HL-60 (cell line): ENCODE measurements at regions not wholly inside any gene's neighbourhood (a gene's known extent, or its start where the extent isn't known, plus 50 kb on each side); places are given as distances from the start of the nearest gene placed in this dataset.

Experiments
- DNase-seq, 2 experiments: peaks; one replicate each; pipeline ENCODE4 v3.0.0-alpha.2; 2010 to 2020; ENCODE audit warnings: low read depth in 1 of 2, low spot score in 1 of 2
- H3K27ac ChIP-seq: fragments of 250-450 bp; sonication (Bioruptor Pico); replicated peaks from 2 replicates; pipeline ENCODE4 v1.5.1; 2020; ENCODE audit warnings: mild to moderate bottlenecking, moderate library complexity
- H3K27me3 ChIP-seq: fragments of 250-450 bp; sonication (Bioruptor Pico); 2 replicates; pipeline ENCODE4 v1.5.1; 2021; ENCODE audit warnings: mild to moderate bottlenecking, moderate library complexity; ENCODE audit not compliant: insufficient read depth, poor library complexity, severe bottlenecking
- H3K4me3 ChIP-seq: replicated peaks from 2 replicates; pipeline ENCODE4 v1.5.1; 2011; ENCODE audit warnings: mild to moderate bottlenecking, control low read depth, low read length; ENCODE audit not compliant: insufficient read depth
- GABPA ChIP-seq: IDR thresholded peaks from 2 replicates; pipeline ENCODE4 v1.6.1; 2012; ENCODE audit warnings: low read depth
- POLR2AphosphoS5 ChIP-seq: IDR thresholded peaks from 2 replicates; pipeline ENCODE4 v1.6.1; 2012; ENCODE audit warnings: low read depth
- SPI1 ChIP-seq: IDR thresholded peaks from 2 replicates; pipeline ENCODE4 v1.6.1; 2012; ENCODE audit warnings: low read depth, mild to moderate bottlenecking, borderline replicate concordance
- TF ChIP-seq, protein P1 (sequence below): IDR thresholded peaks from 2 replicates; pipeline ENCODE4 v1.6.1; 2012; ENCODE audit warnings: low read depth; ENCODE audit not compliant: insufficient replicate concordance
- TF ChIP-seq, protein P2 (sequence below): IDR thresholded peaks from one replicate; pipeline ENCODE4 v1.5.1; 2011; ENCODE audit warnings: low read length, control low read depth, inconsistent platforms; ENCODE audit not compliant: insufficient read depth

DNA sequence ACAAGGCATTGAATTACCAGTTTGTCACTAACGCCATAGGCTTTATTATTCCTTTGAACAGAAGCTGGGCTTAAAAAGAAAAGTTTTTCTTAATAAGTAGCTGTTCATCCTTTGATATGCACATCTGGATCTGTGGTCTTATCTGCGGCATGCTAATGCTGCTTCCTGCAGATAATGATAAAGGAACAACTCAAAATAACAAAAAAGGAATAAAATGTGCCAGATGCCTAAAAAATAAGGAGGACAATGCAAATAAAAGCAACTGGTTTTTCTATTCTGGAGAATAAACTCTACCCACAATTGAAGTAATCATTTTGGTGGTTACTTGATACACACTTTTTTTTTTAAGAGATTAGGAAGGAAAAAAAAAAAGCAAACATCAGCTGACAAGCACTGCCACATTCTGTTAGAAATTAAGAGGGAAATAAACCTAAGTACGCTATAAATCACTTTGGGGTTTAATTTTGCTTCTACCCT, 156.8 kb upstream of the SALL4 start:
- Histone ChIP-seq H3K27ac (no peak overlapping the region), H3K4me3 (no peak overlapping the region), H3K27me3 (peaks cover 12% of the 10 kb centered on the region)
- no peak for TF ChIP-seq POLR2AphosphoS5
- no peak for TF ChIP-seq SPI1
- TF ChIP-seq GABPA = no peak
- TF ChIP-seq, protein P1, sequence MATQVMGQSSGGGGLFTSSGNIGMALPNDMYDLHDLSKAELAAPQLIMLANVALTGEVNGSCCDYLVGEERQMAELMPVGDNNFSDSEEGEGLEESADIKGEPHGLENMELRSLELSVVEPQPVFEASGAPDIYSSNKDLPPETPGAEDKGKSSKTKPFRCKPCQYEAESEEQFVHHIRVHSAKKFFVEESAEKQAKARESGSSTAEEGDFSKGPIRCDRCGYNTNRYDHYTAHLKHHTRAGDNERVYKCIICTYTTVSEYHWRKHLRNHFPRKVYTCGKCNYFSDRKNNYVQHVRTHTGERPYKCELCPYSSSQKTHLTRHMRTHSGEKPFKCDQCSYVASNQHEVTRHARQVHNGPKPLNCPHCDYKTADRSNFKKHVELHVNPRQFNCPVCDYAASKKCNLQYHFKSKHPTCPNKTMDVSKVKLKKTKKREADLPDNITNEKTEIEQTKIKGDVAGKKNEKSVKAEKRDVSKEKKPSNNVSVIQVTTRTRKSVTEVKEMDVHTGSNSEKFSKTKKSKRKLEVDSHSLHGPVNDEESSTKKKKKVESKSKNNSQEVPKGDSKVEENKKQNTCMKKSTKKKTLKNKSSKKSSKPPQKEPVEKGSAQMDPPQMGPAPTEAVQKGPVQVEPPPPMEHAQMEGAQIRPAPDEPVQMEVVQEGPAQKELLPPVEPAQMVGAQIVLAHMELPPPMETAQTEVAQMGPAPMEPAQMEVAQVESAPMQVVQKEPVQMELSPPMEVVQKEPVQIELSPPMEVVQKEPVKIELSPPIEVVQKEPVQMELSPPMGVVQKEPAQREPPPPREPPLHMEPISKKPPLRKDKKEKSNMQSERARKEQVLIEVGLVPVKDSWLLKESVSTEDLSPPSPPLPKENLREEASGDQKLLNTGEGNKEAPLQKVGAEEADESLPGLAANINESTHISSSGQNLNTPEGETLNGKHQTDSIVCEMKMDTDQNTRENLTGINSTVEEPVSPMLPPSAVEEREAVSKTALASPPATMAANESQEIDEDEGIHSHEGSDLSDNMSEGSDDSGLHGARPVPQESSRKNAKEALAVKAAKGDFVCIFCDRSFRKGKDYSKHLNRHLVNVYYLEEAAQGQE = no peak
- TF ChIP-seq, protein P2, sequence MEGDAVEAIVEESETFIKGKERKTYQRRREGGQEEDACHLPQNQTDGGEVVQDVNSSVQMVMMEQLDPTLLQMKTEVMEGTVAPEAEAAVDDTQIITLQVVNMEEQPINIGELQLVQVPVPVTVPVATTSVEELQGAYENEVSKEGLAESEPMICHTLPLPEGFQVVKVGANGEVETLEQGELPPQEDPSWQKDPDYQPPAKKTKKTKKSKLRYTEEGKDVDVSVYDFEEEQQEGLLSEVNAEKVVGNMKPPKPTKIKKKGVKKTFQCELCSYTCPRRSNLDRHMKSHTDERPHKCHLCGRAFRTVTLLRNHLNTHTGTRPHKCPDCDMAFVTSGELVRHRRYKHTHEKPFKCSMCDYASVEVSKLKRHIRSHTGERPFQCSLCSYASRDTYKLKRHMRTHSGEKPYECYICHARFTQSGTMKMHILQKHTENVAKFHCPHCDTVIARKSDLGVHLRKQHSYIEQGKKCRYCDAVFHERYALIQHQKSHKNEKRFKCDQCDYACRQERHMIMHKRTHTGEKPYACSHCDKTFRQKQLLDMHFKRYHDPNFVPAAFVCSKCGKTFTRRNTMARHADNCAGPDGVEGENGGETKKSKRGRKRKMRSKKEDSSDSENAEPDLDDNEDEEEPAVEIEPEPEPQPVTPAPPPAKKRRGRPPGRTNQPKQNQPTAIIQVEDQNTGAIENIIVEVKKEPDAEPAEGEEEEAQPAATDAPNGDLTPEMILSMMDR = no peak
- no peak for DNase-seq

DNA sequence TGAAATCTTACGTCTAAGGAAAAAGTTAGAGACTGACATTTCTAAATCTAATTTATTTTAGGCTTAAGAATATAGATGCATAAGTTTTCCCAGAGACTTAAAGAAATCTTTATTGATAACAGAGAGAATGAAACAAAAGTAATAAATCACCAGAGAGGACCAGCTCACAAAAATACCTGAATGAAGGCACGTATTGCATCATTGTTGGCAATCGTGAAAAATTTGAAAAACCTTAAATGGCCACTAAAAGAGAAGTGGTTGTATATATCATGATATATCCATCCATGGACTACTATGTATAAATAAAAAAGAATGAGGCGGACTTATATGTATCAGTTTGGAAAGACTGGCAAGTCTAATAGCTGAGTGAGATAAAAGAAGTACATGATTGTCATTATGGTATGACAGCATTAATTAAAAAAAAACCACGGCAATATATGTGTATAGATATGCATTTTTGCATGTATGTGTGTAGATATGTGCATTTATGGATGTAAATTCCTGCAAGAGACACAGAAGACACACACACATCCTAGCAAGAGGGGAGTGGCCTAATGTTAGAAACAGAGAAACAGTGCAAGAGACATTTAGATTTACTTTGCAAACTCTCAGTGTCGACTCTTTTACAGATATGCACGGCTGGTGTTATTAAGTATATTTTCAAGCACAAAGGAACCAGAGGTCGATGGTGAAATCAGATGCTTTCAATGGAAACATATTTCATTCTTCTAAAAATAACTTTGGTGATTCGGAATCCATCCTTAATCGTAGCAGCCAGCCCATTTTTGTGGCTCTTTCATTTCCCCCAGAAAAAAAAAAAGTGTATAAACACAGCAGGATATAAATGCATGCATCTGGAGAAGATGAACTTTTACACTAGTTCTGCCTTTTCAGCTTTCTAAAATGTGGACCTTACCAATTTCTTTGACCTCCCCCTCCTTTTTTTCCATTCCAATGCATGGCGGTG, 156.1 kb upstream of the SALL4 start:
- TF ChIP-seq, protein P1 = no peak
- TF ChIP-seq SPI1 (no peak), POLR2AphosphoS5 (no peak), GABPA (no peak)
- TF ChIP-seq, protein P2 = no peak
- DNase-seq = no peak
- H3K27ac ChIP-seq = no peak overlapping the region
- peaks cover 12% of the 10 kb centered on the region for H3K27me3 ChIP-seq
- no peak overlapping the region for H3K4me3 ChIP-seq

DNA sequence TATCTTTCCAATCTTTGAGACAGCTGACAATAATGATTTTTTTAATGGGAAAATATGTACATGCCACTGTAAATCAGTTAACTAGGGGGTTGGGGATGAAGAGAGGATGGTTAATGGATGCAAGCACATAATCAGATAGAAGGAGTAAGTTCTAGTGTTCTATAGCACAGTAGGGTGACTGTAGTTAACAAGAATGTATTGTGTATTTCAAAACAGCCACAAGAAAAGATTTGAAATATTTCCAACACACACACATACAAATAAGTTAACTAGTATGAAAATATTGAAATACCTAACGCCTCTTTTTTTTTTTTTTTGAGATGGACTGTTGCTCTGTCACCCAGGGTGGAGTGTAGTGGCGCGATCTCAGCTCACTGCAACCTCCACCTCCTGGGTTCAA, 153.4 kb upstream of the SALL4 start:
- no peak overlapping the region for H3K27ac ChIP-seq
- TF ChIP-seq POLR2AphosphoS5 = no peak
- TF ChIP-seq GABPA = no peak
- TF ChIP-seq, protein P1 = no peak
- no peak for TF ChIP-seq SPI1
- TF ChIP-seq, protein P2 = no peak
- peaks cover 12% of the 10 kb centered on the region for H3K27me3 ChIP-seq
- no peak overlapping the region for H3K4me3 ChIP-seq
- DNase-seq = no peak
